ENCODE measurements at regions not wholly inside any gene's neighbourhood (a gene's known extent, or its start where the extent isn't known, plus 50 kb on each side); places are given as distances from the start of the nearest gene placed in this dataset.

GRCh38 chr10:78550090-78550489 is 516.4 kb downstream of the RPS24 start:
- no peak for TF ChIP-seq CTCF (IDR thresholded peaks at IDR 0.05)
- no peak for TF ChIP-seq ZFX (IDR thresholded peaks at IDR 0.05; ENCODE audit: borderline replicate concordance)

Data from 22Rv1 (cell line).